ENCODE measurements at regions not wholly inside any gene's neighbourhood (a gene's known extent, or its start where the extent isn't known, plus 50 kb on each side); places are given as distances from the start of the nearest gene placed in this dataset.

DNA sequence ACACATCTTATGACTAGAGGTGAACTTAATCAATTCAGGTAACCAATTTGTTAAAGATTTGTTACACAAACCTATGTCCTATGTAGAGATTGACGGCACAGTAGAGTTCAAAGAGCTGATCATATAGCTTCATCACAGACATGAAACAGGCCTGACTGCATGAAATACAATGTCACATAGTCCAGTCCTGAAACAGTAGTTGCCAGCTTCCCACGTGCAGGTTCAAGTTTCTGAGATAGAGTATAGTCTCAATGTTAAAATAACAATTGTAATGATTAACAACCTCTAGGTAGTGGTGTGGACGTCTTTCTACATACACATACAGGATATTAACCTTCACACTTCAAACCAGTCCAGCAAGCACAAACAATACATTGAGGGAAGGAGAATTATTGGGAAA lies 640.7 kb upstream of the SOX9 start:
- no peak for TF ChIP-seq KDM5A (IDR thresholded peaks at IDR 0.05)
- TF ChIP-seq POLR2AphosphoS2 (conservative IDR thresholded peaks at IDR 0.05; ENCODE audit: low read length), result no peak
- TF ChIP-seq CHD2 (IDR thresholded peaks at IDR 0.05; ENCODE audit: low read length, partially characterized antibody), result no peak
- TF ChIP-seq EP300 (IDR thresholded peaks at IDR 0.05), result no peak
